HG03135 (cell line): ENCODE measurements at regions not wholly inside any gene's neighbourhood (a gene's known extent, or its start where the extent isn't known, plus 50 kb on each side); places are given as distances from the start of the nearest gene placed in this dataset.
"Not testable (repeated sequence)": the region's sequence is repeated elsewhere in the genome, so short reads cannot be mapped to it uniquely, and the experiment has no call there.

Source experiments
- ATAC-seq: cut with Tn5 transposase; IDR thresholded peaks from one replicate; pipeline ENCODE4 v1.9.1; 2021; ENCODE audit warnings: mild to moderate bottlenecking, moderate library complexity; ENCODE audit not compliant: unreplicated experiment

- no peak for ATAC-seq
Observed at GRCh38 chr18:57887543-57888383, 84.6 kb upstream of the ATP8B1 start.

GRCh38 chr18:57885931-57886330 is 82.8 kb upstream of the ATP8B1 start:
- no peak for ATAC-seq

DNA sequence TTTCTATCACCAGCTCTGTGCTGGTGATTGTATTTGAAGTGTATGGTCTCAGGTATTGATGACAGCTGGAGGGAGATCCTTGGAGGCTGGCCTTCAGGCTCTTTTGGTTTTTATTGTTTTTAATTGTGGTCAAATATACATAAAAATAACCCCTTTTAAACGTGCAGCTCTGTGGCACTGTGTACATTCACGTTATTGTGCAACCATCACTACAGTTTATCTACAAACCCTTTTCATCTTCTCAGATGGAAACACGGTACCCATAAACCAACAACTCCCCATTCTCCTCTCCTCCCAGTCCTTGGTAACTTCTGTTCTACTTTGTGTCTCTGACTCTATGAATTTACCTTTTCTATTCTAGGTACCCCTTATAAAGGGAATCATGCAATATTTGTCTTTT is 79.3 kb upstream of the ATP8B1 start:
- no peak for ATAC-seq

DNA sequence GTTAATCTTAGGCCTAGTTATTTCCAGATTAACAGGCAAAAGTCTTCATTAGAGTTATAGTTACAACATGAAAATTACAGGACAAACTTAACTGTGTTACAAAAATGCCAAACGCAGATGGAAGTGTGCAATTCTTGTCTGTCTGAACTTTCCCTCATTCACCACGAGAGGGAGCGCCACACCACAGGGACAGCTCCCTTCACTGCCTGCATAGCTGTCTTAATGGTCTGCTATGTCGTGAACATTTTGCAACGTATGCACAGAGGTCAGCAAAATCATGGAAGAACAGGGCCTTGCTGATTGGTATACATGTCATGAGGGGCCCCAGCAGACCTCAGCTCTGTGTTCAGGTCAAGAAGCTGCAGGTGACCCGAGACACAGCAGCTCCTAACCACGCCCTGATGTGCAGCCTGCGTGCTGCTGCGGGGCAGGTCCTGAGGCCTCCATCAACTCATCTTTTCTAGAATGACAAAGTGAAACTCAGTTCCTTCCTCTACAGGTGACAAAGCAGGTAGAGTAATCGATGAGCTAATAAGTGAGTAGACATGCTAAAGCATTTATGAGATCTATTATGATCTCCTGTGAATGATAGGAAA is 78.8 kb upstream of the ATP8B1 start:
- ATAC-seq = peak; percentile 78

GRCh38 chr18:57879924-57880323 is 76.8 kb upstream of the ATP8B1 start:
- not testable (repeated sequence) for ATAC-seq

DNA sequence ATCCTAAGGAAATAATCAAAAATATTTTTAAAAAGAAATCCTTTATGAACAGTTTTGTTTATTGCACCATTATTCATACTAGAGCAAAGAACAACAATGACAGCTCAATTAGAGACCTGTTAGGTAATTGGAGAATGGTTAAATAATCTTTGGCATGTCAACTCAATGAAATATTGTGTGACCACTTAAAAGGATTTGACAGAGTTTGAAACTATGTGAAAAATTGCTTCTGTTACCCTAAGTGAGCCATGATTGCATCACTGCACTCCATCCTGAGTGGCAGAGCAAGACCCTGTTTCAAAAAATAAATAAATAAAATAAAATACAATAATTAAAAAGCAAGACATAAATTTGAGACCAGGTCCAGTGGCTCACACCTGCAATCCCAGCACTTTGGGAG is 66.1 kb upstream of the ATP8B1 start:
- ATAC-seq = no peak

DNA sequence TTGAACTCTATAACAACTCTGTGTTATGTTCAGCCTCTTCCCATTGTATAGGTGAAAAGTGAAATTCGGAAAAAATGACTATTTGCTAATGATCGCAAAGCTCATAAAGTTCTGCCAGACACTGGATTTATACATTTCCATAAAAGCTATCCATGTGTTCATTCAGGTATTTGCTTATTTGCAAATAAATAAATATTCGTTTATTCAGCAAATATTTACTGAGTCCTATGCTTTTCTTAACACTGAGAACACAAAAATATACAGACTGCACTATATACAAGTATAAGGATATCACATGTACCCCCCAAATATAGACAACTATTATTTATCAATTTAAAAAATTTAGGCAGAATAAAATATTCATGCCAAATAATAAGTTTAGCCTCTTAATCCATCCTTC is 63.2 kb upstream of the ATP8B1 start:
- no peak for ATAC-seq

DNA sequence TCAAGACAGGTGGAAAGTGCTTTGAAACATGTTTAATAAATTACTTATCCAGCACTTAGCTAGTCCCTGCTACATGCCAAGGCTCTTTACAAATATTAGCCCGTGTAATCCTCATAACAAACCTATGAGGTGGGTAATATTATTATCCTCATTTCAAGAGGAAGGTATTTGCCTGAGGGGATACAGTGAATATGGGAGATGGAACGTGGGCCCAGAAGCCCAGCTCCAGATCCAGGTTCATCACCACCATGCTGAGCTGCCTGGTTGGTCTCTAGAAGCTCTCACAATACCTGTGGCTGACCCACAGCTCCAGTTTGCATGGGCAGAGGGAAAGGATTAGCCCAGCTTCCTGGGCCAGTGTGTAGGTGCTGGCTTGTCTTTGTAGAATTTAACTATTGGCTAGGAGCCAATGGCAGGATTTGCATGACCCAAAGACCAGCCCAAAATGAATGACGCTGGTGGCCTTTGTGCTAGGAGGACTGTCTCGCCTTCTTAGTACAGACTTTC is 61.6 kb upstream of the ATP8B1 start:
- ATAC-seq = no peak

GRCh38 chr18:57863706-57864105 is 60.6 kb upstream of the ATP8B1 start:
- no peak for ATAC-seq

DNA sequence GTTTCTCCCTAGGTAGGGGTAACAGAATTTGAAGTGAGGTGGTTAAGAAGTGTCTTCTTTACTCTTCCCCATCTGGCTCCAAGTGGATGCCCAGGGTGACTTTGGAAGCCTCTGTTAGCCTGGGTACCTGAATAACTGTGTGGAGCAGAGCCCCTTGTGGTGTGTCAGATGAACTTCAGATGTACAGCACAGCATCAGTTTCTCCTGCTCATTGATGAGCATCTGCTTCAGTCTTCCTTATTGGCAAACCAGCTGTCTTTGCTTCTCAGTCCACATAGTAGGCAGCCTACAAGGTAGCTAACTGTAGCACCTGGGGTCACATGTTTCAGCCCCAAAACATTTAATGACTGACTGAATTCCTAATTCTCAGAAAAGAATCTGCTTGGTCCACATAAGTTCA is 56.2 kb upstream of the ATP8B1 start:
- ATAC-seq = no peak

- ATAC-seq = no peak
Observed at GRCh38 chr18:57856557-57857280, 53.6 kb upstream of the ATP8B1 start.

DNA sequence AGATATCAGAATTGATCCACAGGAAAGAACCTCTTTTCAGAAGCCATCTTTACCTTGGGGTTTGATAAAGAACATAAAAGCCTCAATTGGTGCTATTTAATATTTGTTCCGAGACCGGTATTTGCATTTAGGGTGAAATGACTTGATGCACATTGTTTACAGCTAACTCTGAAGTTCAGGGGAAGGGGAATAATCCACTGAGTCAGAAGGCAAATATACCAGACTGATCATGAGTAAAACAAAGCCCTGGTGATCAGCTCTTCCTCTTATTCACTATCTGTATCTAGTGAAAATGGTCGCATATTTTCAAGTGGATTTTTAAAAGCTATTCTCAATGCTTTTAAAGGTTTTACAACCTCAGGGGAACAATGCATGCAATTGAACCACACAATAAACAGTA is 53.0 kb upstream of the ATP8B1 start:
- ATAC-seq = no peak

GRCh38 chr18:57855551-57855950 is 52.4 kb upstream of the ATP8B1 start:
- no peak for ATAC-seq

DNA sequence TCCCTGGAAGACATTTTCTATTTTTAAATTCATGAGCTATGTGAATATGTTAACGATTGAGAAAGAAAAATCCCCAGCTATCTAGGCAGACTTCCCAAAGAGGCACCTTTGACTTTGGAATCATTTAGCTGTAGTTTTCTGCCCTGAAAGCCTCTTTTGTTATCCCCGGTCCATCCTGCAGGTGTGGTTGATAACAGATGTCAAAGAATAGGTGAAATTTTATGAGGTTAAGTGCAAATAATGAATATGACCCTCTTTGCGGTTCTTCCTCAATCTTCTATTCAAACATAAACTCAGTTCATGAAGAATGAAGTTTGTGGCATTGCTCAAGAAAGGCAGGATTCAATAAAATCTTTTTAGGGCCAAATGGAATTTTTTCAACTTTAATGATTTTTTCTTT is 51.6 kb upstream of the ATP8B1 start:
- ATAC-seq = no peak

DNA sequence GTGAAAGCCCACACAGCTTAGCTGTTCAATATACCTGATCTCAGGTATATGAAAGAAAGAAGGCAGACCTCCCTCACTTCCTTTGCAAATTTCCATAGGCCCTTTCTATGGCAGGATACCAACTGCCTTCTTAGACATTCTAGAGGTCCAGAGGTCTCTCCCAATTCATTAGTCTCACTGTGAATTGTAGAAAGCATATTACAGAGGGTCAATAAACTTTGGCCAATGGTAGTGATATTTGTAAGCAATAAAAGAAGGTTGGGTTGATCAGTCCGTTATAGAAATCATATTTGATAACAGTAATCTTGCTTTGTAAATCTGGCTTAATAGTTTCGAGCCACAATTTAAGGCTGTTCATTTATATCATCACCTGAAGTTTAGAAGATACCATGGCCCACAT is 50.7 kb upstream of the ATP8B1 start:
- ATAC-seq = no peak

DNA sequence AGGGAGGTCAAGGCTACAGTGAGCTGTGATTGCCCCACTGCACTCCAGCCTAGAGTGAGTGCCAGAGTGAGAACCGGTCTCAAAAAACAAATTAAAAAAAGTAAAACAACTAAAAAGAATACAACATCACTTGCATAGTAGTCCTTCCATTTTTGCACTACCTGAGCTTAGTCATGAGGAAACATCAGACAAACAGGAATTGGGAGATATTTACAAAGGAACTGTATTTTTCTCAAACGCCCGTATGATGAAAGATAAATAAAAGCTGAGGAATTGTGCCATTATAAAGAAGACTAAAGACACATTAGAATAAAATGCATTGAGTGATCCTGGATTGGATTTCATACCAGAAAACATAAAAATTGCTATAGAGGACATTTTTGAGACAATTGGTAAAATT is 50.0 kb upstream of the ATP8B1 start:
- no peak for ATAC-seq
